Peyer's patch (tissue), 4 donors: ENCODE measurements at regions not wholly inside any gene's neighbourhood (a gene's known extent, or its start where the extent isn't known, plus 50 kb on each side); places are given as distances from the start of the nearest gene placed in this dataset.

Experiments used
- CTCF ChIP-seq, 6 experiments: fragments of 450-650 bp in 4 of 6; fragments of 200-600 bp in 2 of 6; sonication (generic) in 1 of 6; IDR thresholded peaks; one replicate each; pipeline ENCODE4 v1.5.1; 2017 to 2019; ENCODE audit warnings: antibody characterized with exemption in 6 of 6, mild to moderate bottlenecking in 3 of 6, moderate library complexity in 1 of 6
- POLR2A ChIP-seq, 2 donors: fragments of 450-650 bp; IDR thresholded peaks; one replicate each; pipeline ENCODE4 v1.5.1; 2017; ENCODE audit warnings: antibody characterized with exemption in 2 of 2, mild to moderate bottlenecking in 2 of 2, moderate library complexity in 2 of 2

- no peak for TF ChIP-seq CTCF (IDR thresholded peaks at IDR 0.05)
- TF ChIP-seq POLR2A (IDR thresholded peaks at IDR 0.05), result peak in 1 of 2 donors; percentile 32
Measured at GRCh38 chr15:67899596-67900283, 59.9 kb upstream of the RNU6-1 start.
